Activated naive CD4-positive, alpha-beta T cell treated with anti-CD3 and anti-CD28 coated beads, Interleukin-2, amount 10 ng/mL, durations not matched to agents 7 days and 5 days (primary cell): ENCODE measurements at regions not wholly inside any gene's neighbourhood (a gene's known extent, or its start where the extent isn't known, plus 50 kb on each side); places are given as distances from the start of the nearest gene placed in this dataset.

ENCODE experiments used
- CTCF ChIA-PET: fragments of 350-600 bp; sonication (Branson Sonifier 250); formaldehyde crosslinking; loops from one replicate; lab custom pipeline; 2021; ENCODE audit warnings: antibody characterized with exemption; lab: Charles Lee
- DNase-seq: peaks from one replicate; pipeline ENCODE4 v3.0.0-alpha.2; 2020
- H3K27ac Mint-ChIP-seq: one replicate; pipeline ENCODE4 v1.8.0; 2021; ENCODE audit warnings: mild to moderate bottlenecking, moderate library complexity, mixed read lengths
- H3K27me3 Mint-ChIP-seq: one replicate; pipeline ENCODE4 v1.8.0; 2021; ENCODE audit warnings: mild to moderate bottlenecking, mixed read lengths
- H3K36me3 Mint-ChIP-seq: one replicate; pipeline ENCODE4 v1.8.0; 2021; ENCODE audit warnings: mixed read lengths
- H3K4me1 Mint-ChIP-seq: one replicate; pipeline ENCODE4 v1.8.0; 2021; ENCODE audit warnings: mixed read lengths
- H3K4me3 Mint-ChIP-seq: one replicate; pipeline ENCODE4 v1.8.0; 2021; ENCODE audit warnings: mild to moderate bottlenecking, moderate library complexity, mixed read lengths
- H3K9me3 Mint-ChIP-seq: one replicate; pipeline ENCODE4 v1.8.0; 2021; ENCODE audit warnings: mixed read lengths

GRCh38 chr20:4095639-4096038 lies 53.0 kb upstream of the SMOX start:
- peaks cover 7% of the 10 kb centered on the region for H3K27me3 Mint-ChIP-seq
- CTCF ChIA-PET, result no interaction called here
- no peak overlapping the region for H3K4me3 Mint-ChIP-seq
- H3K27ac Mint-ChIP-seq, result no peak overlapping the region
- no peaks in the 10 kb centered on the region for H3K36me3 Mint-ChIP-seq
- peaks cover 3% of the 10 kb centered on the region for H3K4me1 Mint-ChIP-seq
- H3K9me3 Mint-ChIP-seq, result no peaks in the 10 kb centered on the region
- DNase-seq, result no peak

- Mint-ChIP-seq H3K4me1 (peaks cover 3% of the 10 kb centered on the region), H3K9me3 (no peaks in the 10 kb centered on the region), H3K27ac (no peak overlapping the region), H3K4me3 (no peak overlapping the region), H3K27me3 (peaks cover 18% of the 10 kb centered on the region), H3K36me3 (no peaks in the 10 kb centered on the region)
- CTCF ChIA-PET, result interaction anchor here (0.8 to 2.5 kb wide), 14 partner anchors 8 to 415 kb away, joined by 3 to 9 read pairs (median 4); no protein-coding TSS in a partner anchor
- peak; percentile 61 for DNase-seq
Observed at GRCh38 chr20:4091490-4092479, 56.8 kb upstream of the SMOX start.

- Mint-ChIP-seq H3K27ac (no peak overlapping the region), H3K4me3 (no peak overlapping the region), H3K36me3 (no peaks in the 10 kb centered on the region), H3K4me1 (peaks cover 6% of the 10 kb centered on the region), H3K27me3 (peaks cover 23% of the 10 kb centered on the region), H3K9me3 (no peaks in the 10 kb centered on the region)
- DNase-seq, result no peak
- CTCF ChIA-PET, result interaction anchor here (0.6 to 1.3 kb wide), 2 partner anchors 20 to 203 kb away, joined by 3 read pairs; no protein-coding TSS in a partner anchor
Observed at GRCh38 chr20:4090756-4091489, 57.7 kb upstream of the SMOX start.

DNA sequence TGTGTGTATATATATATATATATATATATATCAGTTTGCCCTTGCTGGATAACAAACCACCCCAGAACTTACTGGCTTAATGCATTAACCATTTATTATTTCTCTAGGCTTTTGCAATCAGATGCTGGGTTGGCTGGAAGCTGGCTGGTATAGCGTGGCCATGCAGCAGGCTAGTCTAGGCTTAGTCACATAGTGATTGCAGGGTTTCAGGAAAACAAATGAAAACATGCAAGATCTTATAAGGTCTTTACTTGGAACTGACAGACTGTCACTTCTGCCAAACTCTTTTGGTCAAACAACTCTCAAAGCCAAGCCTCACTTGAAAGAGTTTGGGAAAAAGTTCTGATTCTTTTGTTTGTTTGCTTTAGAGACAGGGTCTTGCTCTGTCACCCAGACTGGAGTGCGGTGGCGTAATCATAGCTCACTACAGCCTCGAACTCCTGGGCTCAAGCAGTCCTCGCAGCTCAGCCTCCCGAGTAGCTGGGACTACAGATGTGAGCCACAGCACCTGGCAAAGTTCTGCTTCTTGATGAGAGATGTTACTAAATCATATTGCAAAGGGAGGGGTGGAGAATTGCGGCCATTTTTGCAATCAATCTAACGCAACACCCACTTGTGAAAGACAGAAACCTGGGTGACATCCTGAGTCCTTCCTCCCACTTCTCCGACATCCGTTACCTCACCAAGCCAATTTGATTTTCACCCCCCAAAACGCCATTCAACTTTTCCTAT lies 58.7 kb upstream of the SMOX start:
- Mint-ChIP-seq H3K27me3 (peaks cover 28% of the 10 kb centered on the region), H3K36me3 (no peaks in the 10 kb centered on the region), H3K4me1 (peaks cover 15% of the 10 kb centered on the region), H3K9me3 (no peaks in the 10 kb centered on the region), H3K27ac (no peak overlapping the region), H3K4me3 (no peak overlapping the region)
- CTCF ChIA-PET, result no interaction called here
- DNase-seq, result no peak

DNA sequence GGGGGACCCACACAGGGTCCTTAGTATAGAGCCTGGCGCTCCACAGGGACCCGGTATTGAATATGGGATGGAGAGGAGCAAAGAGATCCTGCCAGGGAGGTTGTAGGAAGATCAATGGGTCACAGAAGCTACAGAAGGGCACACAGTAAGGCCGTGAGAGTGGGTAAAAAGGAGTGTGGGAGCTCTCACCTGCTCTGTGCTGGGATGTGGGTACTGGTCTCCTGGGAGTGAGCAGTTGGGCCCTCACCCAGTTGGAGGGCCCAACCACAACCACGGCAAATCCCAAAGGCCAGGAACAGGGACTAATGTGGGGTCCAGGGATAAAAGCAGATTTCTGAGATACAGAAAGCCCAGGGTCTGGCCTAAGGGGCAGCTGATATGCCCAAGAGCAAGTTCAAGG lies 59.9 kb upstream of the SMOX start:
- Mint-ChIP-seq H3K9me3 (no peaks in the 10 kb centered on the region), H3K27ac (no peak overlapping the region), H3K4me1 (peaks cover 26% of the 10 kb centered on the region), H3K27me3 (peaks cover 28% of the 10 kb centered on the region), H3K36me3 (no peaks in the 10 kb centered on the region), H3K4me3 (no peak overlapping the region)
- CTCF ChIA-PET, result no interaction called here
- no peak for DNase-seq

DNA sequence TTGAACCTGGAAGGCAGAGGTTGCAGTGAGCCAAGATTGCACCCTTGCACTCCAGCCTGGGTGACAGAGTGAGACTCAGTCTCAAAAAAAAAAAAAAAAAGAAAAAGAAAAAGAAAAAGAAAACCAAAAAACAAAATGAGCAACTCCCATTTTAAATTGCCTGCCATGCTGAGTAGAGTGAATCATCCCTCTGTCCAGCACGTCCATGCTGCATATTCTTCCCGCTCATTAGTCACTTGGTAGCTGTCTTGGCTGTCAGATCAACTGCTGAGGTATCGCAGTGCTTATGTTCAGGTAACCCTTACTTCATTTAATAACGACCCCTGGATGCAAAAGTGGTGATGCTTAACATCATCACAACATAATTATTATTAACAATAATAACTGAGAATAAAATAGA lies 60.7 kb upstream of the SMOX start:
- DNase-seq, result no peak
- Mint-ChIP-seq H3K4me3 (no peak overlapping the region), H3K27ac (no peak overlapping the region), H3K9me3 (no peaks in the 10 kb centered on the region), H3K36me3 (no peaks in the 10 kb centered on the region), H3K4me1 (peaks cover 32% of the 10 kb centered on the region), H3K27me3 (peaks cover 28% of the 10 kb centered on the region)
- CTCF ChIA-PET, result interaction anchor here (0.8 kb wide), 1 partner anchor 52 kb away, joined by 3 read pairs; no protein-coding TSS in a partner anchor

DNA sequence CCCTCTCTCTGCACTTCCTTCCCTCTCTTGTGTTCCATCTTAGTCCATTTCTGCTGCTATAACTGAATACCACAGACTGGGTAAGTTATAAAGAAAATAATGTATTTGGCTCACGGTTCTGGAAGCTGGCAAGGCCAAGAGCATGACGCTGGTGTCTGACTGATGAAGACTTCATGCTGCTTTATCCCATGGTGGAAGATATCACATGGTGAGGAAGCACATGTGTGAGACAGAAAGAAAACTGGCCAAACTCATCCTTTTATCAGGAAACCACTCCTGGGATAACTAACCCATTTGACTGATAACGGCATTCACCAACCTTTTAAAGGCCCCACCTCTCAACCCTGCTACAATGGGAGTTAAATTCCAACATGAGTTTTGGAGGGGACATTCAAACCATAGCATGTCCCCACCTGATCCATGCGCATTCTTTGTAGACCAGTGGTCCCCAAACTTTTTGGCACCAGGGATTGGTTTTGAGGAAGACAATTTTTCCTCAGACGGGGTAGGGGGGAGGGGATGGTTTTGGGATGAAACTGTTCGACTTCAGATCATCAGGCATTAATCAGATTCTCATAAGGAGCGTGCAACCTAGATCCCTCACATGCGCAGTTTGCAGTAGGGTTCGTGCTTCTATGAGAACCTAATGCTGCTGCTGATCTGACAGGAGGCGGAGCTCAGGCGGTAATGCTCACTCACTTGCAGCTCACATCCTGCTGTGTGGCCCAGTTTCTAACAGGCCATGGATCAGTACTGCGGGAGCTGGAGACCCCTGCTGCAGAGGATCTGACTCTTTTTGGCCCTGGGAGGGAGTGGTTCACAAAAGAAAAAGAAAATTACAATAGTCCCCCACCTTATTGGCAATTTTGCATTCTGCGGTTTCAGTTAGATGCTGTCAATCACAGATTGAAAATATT lies 61.6 kb upstream of the SMOX start:
- Mint-ChIP-seq H3K27me3 (peaks cover 27% of the 10 kb centered on the region), H3K27ac (peak overlapping the region; percentile 26), H3K9me3 (peaks cover 2% of the 10 kb centered on the region), H3K4me3 (no peak overlapping the region), H3K36me3 (peaks cover 3% of the 10 kb centered on the region), H3K4me1 (peaks cover 40% of the 10 kb centered on the region)
- CTCF ChIA-PET, result interaction anchor here (0.8 to 4.0 kb wide), 9 partner anchors 17 to 181 kb away, joined by 3 to 48 read pairs (median 4); no protein-coding TSS in a partner anchor
- no peak for DNase-seq

DNA sequence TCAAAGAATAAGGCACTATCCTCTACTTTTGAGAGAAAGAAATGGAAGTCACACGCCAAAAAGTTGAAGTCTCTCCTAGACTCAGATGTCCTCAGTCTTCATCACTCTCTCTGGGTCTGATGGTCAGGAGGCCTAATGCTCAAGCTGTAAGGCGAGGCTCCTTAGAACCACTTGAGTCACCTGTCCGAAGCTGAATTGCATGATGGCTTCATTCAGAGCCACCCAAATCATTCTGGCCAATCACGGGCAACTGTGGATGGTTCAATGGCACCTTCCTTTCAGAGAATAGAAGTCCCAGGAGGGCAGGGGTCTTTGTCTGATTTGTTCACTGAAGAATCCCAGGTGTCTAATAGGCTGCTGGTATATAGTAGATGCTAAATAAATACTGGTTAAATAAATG lies 63.9 kb upstream of the SMOX start:
- H3K4me1 Mint-ChIP-seq, result peaks cover 44% of the 10 kb centered on the region
- H3K27ac Mint-ChIP-seq, result peak overlapping the region; percentile 97
- peaks cover 24% of the 10 kb centered on the region for H3K27me3 Mint-ChIP-seq
- peaks cover 7% of the 10 kb centered on the region for H3K9me3 Mint-ChIP-seq
- no peak for DNase-seq
- H3K36me3 Mint-ChIP-seq, result peaks cover 8% of the 10 kb centered on the region
- CTCF ChIA-PET, result interaction anchor here (0.6 to 4.0 kb wide), 20 partner anchors 8 to 362 kb away, joined by 3 to 48 read pairs (median 6); partner anchors contain the start of gene RNF24
- H3K4me3 Mint-ChIP-seq, result no peak overlapping the region

DNA sequence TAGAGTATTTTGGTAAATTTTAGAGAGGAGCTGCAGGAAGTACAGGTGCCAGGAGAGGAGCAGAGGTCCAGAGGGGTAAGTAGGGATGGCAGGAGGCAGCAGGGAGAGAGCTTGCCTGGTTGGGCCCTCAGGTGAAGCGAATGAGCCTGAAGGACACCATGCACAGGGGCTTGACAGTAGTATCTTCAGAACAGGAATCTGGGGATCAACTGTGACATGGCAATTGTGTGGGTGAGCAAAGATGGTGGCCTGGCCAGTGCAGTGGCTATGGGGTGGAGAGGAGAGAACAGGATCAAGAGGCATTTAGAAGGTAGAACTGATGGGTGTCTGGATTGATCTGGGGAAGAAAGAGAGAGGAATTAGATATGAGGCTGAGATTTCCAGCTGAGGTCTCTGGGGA lies 64.5 kb upstream of the SMOX start:
- Mint-ChIP-seq H3K27ac (peak overlapping the region; percentile 97), H3K4me1 (peaks cover 50% of the 10 kb centered on the region), H3K4me3 (no peak overlapping the region), H3K9me3 (peaks cover 7% of the 10 kb centered on the region), H3K36me3 (peaks cover 8% of the 10 kb centered on the region), H3K27me3 (peaks cover 24% of the 10 kb centered on the region)
- CTCF ChIA-PET, result interaction anchor here (0.6 to 4.0 kb wide), 13 partner anchors 10 to 368 kb away, joined by 3 to 48 read pairs (median 5); partner anchors contain the start of gene RNF24
- DNase-seq, result no peak

GRCh38 chr20:4083098-4083865 lies 65.3 kb upstream of the SMOX start:
- Mint-ChIP-seq H3K4me3 (no peak overlapping the region), H3K4me1 (peaks cover 57% of the 10 kb centered on the region), H3K27ac (peak overlapping the region; percentile 97), H3K36me3 (peaks cover 10% of the 10 kb centered on the region), H3K9me3 (peaks cover 7% of the 10 kb centered on the region), H3K27me3 (peaks cover 20% of the 10 kb centered on the region)
- DNase-seq, result no peak
- CTCF ChIA-PET, result interaction anchor here (0.5 to 4.0 kb wide), 12 partner anchors 9 to 367 kb away, joined by 3 to 48 read pairs (median 9); no protein-coding TSS in a partner anchor

DNA sequence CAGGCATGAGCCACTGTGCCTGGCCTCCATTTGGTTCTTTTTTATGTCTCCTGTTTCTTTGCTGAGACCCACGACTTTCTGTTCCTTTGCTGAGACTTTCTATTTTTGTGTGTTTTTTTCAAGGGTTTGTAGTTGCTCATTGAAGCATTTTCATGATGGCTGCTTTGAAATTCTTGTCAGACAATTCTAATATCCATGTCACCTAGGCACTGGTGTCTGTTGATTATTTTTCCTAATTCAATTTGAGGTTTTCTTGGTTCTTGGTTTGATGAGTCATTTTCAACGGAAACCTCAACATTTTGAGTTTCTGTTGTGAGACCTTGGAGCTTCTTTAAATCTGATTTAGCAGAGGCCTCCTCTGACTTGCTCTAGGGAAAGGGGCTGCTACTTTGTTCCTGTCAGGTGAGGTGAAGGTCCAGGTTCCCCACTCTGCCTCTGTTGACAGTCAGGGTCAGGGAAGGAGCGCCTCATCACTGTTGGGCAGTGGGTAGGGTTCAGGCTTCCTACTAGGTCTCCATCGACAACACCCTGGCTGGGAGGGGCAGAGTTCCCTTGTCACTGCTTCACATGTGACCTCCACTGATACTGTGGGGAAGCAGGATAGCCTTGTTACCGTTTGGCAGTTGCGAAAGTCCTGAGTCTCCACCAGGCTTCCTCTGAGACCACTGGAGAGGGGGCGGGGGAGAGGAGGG lies 66.1 kb upstream of the SMOX start:
- H3K9me3 Mint-ChIP-seq, result peaks cover 7% of the 10 kb centered on the region
- peak overlapping the region; percentile 97 for H3K27ac Mint-ChIP-seq
- H3K27me3 Mint-ChIP-seq, result peaks cover 20% of the 10 kb centered on the region
- H3K36me3 Mint-ChIP-seq, result peaks cover 12% of the 10 kb centered on the region
- H3K4me3 Mint-ChIP-seq, result peak overlapping the region; percentile 37
- CTCF ChIA-PET, result interaction anchor here (0.5 to 1.3 kb wide), 3 partner anchors 44 to 202 kb away, joined by 3 to 4 read pairs (median 4); no protein-coding TSS in a partner anchor
- peaks cover 64% of the 10 kb centered on the region for H3K4me1 Mint-ChIP-seq
- DNase-seq, result peak; percentile 76
